Stimulated activated CD4-positive, alpha-beta T cell treated with anti-CD3 and anti-CD28 coated beads, TNF-alpha, amount 100 ng/mL, for 48 hours (primary cell): ENCODE measurements at regions not wholly inside any gene's neighbourhood (a gene's known extent, or its start where the extent isn't known, plus 50 kb on each side); places are given as distances from the start of the nearest gene placed in this dataset.

Experiments used
- DNase-seq, 3 donors: peaks; one replicate each; pipeline ENCODE4 v3.0.0-alpha.2; 2020; ENCODE audit warnings: low read depth in 3 of 3

DNA sequence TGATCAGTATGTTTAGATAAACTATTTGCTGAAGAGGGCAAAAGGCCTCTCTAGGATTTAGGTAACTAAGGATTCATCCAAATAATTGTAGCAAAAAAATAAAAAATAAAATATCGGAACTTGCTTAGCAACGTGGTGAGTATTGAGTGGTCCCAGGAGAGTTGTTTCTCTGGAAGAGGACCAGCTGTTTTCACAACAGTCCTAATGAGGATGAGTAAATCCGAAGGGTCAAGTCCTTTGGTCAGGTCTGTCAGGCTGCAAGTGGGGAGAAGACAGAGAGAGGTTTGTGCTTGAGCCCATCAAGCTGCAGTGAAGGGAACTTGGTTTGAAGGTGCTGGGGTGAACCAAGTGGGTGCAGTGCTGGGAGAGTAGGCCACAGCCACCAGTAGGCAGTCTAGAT, 539.2 kb downstream of the SLC4A3 start:
- DNase-seq, result no peak

DNA sequence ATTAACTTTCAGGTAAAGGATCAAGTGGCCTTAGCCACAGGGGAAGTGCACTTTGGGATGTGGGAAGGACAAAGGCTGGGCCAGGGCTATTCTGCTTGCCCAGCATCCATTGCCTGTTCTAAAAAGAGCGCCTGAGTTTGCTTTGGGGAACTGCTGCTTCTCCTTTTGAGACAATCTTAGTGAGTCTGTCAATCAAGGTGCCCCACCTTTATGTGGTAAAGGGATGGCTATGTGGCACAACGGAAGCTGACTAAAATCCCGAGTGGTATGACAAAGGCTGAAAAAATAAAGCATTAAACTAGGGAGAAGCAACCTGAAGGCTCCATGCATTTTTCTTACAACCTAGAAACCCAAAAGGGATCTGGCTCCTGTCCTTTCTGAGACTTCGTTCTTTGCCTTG, 540.5 kb downstream of the SLC4A3 start:
- DNase-seq, result no peak

DNA sequence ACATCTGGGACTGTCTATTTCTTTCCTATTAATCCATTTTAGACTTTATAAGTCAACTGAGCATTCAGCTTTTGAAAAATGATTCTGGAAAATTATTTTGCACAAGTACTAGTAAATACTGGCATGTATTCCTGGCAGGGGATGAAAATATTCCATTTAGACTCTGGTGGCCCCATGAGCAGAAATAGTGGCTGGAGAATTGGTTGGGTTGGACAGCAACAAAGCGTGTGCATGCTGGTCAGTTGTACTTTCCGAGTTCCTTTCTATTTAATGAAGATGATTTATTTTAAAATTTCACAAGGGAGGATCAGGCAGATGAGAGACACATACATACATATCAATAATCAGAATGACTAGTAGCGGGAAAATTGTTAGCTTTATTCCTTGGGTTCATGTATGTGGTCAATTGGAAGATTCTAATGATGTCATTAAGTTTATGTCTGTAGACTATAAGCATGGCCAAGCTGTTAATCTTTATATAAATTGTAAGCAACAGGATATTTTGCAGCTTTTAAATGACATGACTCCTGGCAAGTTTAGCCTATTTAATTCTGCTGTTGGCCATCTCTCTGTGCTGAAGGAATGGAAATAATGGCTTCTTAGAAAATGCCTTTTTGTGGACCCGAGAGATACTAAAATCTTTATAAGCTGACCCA, 541.6 kb downstream of the SLC4A3 start:
- no peak for DNase-seq

DNA sequence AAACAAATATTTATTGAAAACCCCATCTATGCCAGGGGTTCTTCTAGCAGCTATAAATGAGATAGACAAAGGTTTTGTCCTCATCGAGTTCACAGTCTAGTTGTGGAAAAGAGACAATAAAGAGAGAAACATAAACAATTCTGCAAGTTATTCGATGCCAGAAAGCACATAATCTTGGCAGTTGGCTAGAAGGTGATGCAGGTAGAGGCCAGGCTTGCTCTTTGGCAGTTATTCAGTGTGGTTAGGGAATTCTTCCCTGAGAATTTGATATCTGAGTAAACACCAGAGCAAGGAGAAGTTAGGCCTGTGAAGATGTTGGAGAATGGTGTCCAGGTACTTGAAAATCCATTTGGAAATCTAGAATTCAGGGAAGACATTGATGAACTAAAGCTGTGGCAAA, 547.4 kb downstream of the SLC4A3 start:
- no peak for DNase-seq

DNA sequence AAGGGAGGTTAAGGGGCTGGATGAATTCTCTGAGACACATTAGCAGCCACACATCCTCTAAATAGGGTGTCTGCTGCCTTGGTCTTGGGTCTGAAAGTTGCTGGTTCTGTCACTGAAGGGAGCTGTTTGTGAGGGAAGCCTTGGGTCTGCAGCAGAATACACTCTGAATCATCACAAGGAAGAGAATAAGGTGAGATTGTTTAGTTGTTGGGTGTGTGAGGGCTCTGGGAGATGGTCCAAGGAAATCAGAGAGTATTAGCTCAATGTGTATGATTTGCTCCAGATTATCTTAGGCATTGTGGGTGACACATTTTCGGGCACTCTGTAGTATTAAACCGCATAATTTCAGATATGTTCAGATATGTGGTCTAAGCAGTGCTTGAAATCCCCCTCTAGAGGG, 548.5 kb downstream of the SLC4A3 start:
- DNase-seq, result no peak

DNA sequence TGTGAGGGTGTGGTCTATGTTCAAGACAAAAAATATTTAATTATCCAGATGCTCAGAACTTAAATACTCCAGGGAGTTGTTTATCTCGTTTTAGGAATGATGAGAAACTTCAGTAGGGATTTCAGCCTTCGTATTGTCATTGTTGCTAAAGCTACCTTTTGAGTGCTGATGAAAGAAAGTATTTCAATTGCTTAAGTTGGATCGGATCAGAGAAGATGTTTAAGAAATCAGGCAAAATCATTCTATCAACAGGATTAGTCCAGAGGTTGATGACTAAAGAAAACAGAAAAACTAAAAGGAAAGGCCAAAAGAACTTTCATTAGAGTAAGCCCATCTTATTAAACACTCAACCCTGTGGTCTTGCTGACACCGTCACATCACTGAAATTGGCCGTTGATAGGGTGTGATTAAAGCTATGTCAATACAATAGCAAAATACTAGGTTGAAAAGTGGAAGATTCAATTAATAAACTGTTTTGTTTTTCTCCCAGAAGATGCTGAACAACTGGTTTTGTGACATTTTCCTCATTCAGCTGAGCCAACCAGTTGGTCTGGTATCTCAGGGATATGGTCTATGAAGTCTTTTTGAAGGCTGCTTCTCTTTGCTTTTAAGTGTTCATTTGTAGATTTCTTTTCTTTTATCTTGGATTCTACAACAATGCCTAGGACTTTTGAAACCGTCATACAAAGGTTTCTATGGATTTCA, 551.7 kb downstream of the SLC4A3 start:
- DNase-seq, result no peak

DNA sequence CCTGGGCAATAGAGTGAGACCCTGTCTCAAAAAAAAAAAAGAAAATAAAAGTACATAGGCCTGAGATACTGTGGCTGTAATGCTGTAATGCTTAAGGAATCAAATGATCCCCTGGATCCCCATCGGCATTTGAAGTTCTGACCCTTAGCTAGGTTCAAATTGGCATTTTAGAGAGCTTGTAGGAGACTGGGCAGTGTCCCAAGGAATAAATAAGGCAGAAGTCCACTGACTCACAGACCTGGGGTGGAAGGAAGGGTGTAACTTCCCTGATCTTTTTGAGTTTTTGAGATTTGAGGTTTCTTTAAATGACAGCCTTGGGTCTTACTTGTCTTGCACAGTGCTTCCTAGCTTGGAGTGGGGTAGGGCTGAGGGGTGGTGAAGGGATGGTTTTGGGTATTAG, 553.7 kb downstream of the SLC4A3 start:
- DNase-seq, result no peak

DNA sequence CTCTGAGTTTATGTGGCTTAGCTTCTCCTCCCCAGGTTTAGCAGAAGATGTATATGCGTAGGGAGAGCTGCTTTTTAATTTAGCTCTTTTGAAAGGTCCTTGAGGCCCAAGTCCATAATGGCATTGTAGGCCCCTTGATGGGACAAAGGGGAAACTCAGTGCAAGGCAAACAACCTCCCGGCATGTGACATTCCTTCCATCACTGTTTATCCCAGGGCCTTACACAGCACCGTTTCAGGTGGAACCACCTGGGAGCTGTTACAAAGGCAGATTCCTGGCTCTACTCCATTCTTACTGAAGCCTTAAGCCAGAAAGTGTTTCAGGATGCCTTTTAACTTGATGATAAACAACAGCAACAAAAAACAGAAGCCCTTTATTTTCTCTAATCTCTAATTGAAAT, 555.4 kb downstream of the SLC4A3 start:
- no peak for DNase-seq

DNA sequence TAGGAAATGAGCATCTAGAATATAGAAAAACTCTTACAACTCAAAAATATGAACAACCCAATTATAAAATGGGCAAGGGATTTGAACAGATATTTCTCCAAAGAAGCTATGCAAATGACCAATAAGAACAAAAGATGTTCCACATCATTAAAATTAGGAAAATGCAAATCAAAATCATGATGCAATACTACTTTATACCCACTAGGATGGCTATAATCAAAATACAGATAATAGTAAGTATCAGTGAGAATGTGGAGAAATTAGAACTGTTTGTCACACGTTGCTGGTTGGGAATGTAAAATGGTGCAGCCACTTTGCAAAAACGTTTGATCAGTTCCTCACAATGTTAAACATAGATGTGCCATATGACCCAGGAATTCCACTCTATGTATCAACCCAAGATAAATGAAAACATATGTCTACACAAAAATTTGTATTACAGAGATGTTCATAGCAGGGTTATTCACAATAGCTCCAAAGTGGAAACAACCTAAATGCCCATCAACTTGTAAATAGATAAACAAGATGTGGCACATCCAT, 558.4 kb downstream of the SLC4A3 start:
- DNase-seq, result no peak

DNA sequence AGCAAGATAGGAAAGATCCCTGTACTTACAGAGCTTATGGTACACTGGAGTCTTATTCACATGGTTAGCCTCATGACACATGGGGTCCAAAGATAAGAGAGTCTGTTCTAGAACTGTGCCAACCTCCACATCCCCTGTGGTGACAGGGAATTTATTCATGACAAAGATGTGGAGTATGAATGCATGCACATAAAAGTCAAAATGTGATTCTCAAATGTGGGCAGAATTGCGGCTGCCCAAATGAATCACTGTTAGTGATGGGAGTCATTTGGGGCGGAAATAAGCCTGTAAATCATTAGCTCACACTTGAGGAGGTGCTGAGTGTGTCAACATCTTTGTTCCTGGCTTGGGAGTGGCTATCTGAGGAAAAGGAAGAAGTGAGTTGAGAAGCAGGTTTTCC, 560.6 kb downstream of the SLC4A3 start:
- DNase-seq, result no peak

DNA sequence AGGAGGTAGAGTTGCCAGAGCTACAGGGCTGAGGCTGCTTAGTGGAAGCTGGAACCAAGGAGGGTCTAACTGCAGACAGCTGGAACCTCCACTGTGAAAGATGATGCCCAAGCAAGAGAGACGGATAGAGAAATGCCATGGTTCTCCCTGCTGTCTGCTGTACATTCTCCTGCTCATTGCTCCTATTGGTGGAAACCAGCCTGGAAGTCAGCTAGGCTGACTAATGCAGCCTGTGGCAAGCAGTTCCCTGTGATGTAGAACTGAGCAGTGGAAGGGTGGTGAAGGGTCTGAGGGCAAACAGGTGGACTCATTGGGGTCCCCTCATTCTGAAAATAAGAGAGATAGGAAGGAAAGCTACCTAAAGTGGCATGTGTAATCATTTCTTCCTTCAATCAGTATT, 563.6 kb downstream of the SLC4A3 start:
- DNase-seq, result no peak

DNA sequence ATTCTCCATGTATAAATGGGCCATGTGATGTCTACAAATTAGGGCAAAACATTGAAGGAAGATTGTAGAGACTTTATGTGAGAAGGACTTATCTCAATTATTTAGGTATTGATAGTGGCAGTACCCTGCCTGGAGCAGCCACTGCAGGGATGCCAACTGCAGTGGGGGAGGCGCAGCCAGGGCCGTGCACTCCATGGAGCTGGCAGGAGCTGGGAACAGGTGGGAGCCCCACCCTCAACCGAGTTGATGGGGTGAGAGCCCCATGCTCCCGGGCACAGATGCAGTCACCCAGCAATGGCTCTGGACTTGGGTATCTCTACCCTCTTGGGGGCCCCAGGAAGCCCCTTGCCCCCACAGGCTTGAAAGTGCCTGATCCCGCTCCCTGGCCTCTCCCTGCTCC, 564.3 kb downstream of the SLC4A3 start:
- DNase-seq, result no peak

DNA sequence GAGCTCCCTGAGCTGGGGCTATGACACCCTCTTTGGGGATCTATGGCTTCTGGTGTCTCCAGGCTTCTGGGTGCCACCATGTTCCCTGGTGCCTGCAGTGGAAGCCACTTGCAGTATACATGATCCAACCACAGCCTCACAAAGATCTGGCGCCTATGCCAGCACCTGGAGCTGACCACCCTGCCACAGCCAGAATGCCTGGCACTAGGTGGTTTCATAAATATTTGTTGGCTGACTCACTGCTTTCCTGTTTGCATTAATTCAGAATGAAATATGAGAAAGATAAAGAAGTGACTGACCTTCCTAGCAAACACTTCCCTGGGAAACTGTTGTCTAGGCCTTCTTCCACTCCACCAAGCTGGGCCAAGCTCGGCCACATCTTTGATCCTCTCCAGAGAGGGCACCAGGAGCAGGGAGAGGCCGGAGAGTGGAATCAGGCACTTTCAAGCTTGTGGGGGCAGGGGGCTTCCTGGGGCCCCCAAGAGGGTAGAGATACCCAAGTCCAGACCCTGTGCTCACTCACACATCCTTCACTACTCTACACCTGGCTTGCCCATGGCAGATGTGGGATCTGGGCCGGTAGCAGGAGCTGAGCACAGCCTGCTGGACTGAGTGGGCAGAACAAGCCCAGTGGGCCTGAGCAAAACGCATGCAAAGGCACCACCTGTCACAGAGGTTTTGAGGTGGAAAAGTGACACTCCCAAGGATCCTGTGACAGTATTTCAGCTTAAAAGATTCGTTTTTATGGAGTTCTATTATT, 565.7 kb downstream of the SLC4A3 start:
- no peak for DNase-seq

DNA sequence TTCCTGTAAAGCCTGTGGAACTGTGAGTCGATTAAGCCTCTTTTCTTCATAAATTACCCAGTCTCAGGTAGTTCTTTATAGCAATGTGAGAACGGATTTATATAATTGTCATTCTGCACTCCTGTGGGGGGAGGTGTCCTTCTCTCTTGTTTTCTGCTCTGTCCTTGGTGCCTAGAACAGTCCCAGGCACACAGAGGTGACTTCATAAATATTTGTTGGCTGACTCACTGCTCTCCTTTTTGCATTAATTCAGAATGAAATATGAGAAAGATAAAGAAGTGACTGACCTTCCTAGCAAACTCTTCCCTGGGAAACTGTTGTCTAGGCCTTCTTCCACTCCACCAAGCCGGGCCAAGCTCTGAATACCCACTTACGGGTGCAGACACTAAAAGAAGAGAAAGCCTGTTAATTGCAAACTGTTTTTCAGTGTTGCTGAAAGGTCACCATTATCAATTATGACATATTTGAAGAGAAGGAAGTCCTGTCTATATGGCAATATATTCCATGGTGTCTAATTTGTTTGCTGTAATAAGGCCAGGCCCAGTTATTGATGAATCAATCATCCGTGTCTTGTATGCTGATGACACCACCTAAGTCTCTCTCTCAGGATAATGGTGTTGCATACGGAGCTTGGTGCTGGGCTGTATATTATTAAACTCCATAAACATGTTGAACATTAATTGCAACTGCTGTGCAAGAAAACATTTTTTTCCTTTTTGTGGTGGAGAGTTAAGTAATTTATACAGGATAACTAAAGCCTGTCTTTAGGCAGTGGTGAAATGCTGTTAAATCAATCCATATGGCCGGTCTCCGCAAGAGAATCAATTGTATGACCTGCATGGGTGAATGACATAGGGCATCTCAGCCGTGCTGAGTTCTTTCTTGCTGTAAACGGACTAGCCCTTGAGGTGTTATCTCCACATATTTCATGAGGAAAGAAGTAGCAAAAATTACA, 567.5 kb downstream of the SLC4A3 start:
- no peak for DNase-seq

DNA sequence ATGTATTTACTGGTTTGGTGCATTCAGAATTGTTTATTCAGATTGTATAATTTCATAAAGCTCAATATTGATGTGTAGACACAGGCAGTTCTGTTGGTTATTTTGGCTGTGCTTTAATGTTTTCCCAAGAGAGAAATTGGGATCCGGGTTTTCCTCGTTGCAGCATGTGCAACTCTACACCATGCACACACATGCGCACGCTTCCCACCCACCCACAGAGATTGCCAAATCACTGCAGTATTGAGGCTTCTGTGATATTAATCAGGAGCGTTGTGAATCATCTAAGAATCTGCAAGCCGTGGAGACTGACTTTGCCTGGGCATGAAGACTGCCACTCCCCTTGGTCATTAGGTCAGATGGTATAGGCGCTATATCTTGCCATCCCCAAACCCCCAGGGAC, 571.5 kb downstream of the SLC4A3 start:
- DNase-seq, result no peak

DNA sequence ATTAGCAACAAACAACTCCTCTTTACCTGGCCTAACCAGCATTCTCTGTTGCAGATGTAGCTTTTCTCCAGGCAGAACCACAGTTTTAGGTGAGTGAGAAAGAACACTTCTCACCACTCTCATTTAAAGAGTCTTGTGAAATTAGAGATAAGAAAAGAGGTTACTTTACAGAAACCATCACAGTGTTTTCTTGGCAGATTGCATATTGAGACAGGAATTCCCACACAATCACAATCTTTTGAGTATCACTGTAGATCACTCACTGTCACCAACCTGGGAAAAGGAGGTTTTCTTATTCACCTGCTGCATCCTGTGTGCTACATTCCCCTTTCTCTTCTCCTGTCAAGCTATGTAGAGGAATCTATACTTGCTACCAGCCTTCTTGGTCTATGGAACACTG, 574.6 kb downstream of the SLC4A3 start:
- DNase-seq, result no peak

DNA sequence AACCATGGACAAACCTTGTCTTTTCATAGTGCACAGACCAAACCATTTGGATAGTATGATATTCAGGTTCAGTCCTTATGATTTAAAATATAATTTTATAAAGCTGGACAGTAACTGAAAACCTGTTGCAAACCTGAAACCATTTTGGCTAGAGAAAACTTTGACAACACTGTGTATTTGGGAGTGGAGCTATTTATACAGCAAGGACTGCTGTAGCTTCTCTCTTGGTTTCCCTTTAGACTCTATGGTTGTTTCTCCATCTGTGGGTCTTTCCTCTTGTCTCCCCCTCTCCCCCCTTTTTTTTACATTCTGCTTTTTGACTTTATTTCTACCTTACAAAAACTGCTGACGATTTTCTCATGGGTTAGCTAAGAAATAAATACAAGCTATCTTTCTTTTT, 581.7 kb downstream of the SLC4A3 start:
- DNase-seq, result no peak

DNA sequence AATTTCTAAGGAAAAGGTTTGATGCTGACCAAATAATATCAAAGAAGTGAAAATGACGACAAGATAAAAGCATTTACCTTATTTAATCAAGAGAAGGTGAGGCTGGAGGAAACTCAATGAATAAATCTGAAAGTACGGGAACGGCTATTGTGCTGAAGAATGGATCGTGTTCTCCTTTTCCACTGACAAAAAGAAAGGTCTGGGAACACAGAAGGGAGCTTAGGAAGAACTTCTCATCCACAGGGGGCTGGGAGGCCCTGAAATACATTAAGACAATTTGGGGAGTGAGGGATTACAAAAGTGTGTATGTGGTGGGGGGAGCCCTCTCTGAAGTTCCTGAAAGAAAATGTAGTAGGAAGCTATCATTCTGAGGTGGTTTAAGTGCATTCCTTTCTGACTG, 582.3 kb downstream of the SLC4A3 start:
- no peak for DNase-seq

DNA sequence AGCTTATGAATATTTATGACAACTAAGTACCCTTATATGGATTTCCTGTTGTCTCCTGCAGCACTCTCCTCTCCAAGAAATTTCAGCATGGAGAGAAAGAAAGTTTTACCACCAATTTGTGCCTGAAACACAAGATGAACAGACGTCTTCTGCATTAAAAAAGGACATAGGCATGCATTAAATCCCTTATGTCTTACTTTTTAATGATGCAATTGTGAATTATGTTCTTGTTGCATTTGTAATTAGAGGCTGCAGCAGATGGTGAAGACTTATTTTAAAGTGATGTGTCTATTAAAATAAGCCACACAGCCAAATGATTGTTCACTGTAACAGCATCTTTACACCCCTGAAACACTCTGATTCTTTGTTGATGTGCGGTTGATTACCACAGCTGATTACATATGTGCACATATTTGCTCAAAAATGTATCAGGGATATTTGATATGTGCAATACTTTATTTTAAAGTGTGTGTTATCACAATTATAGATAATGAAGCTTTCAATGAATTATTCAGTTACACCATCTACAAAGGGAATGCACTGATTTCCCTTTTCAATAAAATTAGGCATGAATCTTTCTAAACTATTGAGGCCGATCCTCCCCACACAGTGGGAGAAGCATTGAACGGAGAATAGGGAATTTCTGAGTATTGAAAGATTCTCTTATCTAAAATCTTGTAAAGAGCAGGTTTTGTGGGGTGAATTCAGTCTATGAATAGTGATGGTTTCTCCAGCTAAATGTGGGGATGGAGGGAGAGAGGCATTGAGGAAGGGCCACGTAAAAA, 585.1 kb downstream of the SLC4A3 start:
- DNase-seq, result no peak

DNA sequence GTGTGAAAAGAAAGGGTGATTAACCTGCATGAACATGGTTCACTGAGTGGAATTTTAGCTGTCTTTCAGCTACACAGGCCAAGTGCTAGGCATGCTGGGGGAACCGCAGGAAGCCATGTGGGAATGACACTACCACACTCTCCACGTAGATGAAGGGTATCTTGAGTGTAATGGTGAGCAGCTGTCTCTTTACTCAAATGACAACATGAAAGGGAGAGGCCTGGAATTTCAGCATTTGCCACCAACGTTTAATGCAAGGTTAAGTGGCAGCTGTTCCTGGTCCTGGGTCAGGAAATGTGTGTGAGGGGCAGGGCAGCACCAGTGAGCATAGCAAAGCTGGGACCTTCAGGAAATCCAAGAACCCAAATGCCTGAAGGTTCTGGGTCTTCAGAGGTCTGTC, 588.4 kb downstream of the SLC4A3 start:
- no peak for DNase-seq

DNA sequence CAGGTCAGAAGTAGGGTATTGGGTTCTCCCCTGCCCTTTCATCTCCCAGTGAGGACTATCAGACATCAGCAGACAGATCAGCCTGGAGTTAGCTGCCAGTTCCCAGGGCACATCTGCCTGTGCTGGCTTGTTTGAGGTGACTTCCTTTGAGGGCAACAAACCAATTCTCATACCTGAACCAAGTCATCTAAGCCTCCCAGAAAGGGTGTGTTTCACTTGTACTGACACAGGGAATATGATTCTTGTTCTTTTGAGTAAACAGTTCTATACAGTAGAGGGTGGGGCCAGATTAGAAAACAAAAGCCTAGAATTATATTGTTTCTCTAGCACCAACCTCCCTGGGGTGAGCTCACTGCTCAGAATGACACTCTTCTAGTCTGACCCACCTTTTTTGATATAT, 591.9 kb downstream of the SLC4A3 start:
- no peak for DNase-seq
